ENCODE measurements at regions not wholly inside any gene's neighbourhood (a gene's known extent, or its start where the extent isn't known, plus 50 kb on each side); places are given as distances from the start of the nearest gene placed in this dataset.
"Not testable (repeated sequence)": the region's sequence is repeated elsewhere in the genome, so short reads cannot be mapped to it uniquely, and the experiment has no call there.

DNA sequence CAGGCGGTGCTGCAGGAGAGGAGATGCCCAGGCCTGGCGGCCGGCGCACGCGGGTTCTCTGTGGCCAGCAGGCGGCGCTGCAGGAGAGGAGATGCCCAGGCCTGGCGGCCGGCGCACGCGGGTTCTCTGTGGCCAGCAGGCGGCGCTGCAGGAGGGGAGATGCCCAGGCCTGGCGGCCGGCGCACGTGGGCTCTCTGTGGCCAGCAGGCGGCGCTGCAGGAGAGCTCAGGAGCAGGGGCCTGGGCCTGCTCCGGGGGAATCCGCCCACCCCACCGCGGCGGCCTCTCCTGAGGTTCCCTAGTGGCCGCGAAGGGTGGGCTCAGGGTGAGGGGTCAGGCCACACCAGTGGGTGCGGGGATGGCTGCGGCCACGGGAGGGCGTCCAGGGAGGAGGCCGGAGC, 75.9 kb downstream of the OR4F16 start:
- not testable (repeated sequence) for H3K4me3 ChIP-seq (ENCODE audit: control insufficient read depth, low read depth, low read length); DNase-seq (ENCODE audit: low read depth)

DNA sequence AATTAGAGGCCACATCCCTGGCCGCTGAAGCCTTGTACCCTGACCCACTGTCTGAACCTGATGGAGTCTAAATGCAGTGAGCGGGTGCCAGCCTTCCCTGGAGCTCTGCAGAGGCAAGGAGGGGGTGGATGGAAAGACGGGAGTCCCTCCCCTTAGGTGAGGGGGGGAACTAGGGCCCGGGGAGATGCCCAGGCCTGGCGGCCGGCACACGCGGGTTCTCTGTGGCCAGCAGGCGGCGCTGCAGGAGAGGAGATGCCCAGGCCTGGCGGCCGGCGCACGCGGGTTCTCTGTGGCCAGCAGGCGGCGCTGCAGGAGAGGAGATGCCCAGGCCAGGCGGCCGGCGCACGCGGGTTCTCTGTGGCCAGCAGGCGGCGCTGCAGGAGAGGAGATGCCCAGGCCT, 77.3 kb downstream of the OR4F16 start:
- not testable (repeated sequence) for H3K4me3 ChIP-seq (ENCODE audit: control insufficient read depth, low read depth, low read length); DNase-seq (ENCODE audit: low read depth)

- H3K4me3 ChIP-seq (ENCODE audit: control insufficient read depth, low read depth, low read length): not testable (repeated sequence)
Observed at GRCh38 chr1:605279-605678, 81.2 kb downstream of the OR4F16 start.

GRCh38 chr1:588211-588610, 98.2 kb downstream of the OR4F16 start:
- not testable (repeated sequence) for DNase-seq (ENCODE audit: low read depth)

More at GRCh38 chr1:605279-605678, 81.2 kb downstream of the OR4F16 start:
- not testable (repeated sequence) for DNase-seq (ENCODE audit: low read depth)

GRCh38 chr1:585992-586391, 100.5 kb downstream of the OR4F16 start:
- not testable (repeated sequence) for DNase-seq (ENCODE audit: low read depth); H3K4me3 ChIP-seq (ENCODE audit: control insufficient read depth, low read depth, low read length)
- TF ChIP-seq, protein P1, sequence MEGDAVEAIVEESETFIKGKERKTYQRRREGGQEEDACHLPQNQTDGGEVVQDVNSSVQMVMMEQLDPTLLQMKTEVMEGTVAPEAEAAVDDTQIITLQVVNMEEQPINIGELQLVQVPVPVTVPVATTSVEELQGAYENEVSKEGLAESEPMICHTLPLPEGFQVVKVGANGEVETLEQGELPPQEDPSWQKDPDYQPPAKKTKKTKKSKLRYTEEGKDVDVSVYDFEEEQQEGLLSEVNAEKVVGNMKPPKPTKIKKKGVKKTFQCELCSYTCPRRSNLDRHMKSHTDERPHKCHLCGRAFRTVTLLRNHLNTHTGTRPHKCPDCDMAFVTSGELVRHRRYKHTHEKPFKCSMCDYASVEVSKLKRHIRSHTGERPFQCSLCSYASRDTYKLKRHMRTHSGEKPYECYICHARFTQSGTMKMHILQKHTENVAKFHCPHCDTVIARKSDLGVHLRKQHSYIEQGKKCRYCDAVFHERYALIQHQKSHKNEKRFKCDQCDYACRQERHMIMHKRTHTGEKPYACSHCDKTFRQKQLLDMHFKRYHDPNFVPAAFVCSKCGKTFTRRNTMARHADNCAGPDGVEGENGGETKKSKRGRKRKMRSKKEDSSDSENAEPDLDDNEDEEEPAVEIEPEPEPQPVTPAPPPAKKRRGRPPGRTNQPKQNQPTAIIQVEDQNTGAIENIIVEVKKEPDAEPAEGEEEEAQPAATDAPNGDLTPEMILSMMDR (IDR thresholded peaks at IDR 0.05; ENCODE audit: control insufficient read depth, insufficient read depth, low read depth, low read length, missing control alignments): peak; percentile 40

More at GRCh38 chr1:588211-588610, 98.2 kb downstream of the OR4F16 start:
- not testable (repeated sequence) for H3K4me3 ChIP-seq (ENCODE audit: control insufficient read depth, low read depth, low read length)
